Activated naive CD8-positive, alpha-beta T cell treated with anti-CD3 and anti-CD28 coated beads, Interleukin-2, amount 10 ng/mL, durations not matched to agents 7 days and 5 days (primary cell): ENCODE measurements at regions not wholly inside any gene's neighbourhood (a gene's known extent, or its start where the extent isn't known, plus 50 kb on each side); places are given as distances from the start of the nearest gene placed in this dataset.
"Not testable (repeated sequence)": the region's sequence is repeated elsewhere in the genome, so short reads cannot be mapped to it uniquely, and the experiment has no call there.

Experiments used
- ATAC-seq: fragments of 150-1000 bp; cut with Tn5 transposase; one replicate; pipeline ENCODE4 v1.10.0; 2021; ENCODE audit warnings: low read depth, moderate library complexity
- POLR2A ChIA-PET: fragments of 350-600 bp; sonication (Branson Sonifier 250); formaldehyde crosslinking; loops from one replicate; lab custom pipeline; 2021; ENCODE audit warnings: antibody characterized with exemption; lab: Charles Lee
- DNase-seq: peaks from one replicate; pipeline ENCODE4 v3.0.0; 2021
- H3K27ac Mint-ChIP-seq: one replicate; pipeline ENCODE4 v1.8.0; 2022; ENCODE audit warnings: mild to moderate bottlenecking, mixed read lengths
- H3K27me3 Mint-ChIP-seq: one replicate; pipeline ENCODE4 v1.8.0; 2022; ENCODE audit warnings: mild to moderate bottlenecking, moderate library complexity, mixed read lengths
- H3K36me3 Mint-ChIP-seq: one replicate; pipeline ENCODE4 v1.8.0; 2021; ENCODE audit warnings: mild to moderate bottlenecking, mixed read lengths
- H3K4me1 Mint-ChIP-seq: one replicate; pipeline ENCODE4 v1.8.0; 2021; ENCODE audit warnings: mixed read lengths
- H3K4me3 Mint-ChIP-seq: one replicate; pipeline ENCODE4 v1.8.0; 2022; ENCODE audit warnings: mild to moderate bottlenecking, moderate library complexity, mixed read lengths
- H3K9me3 Mint-ChIP-seq: one replicate; pipeline ENCODE4 v1.8.0; 2021; ENCODE audit warnings: mixed read lengths

- DNase-seq (no peak), ATAC-seq (no peak)
- Mint-ChIP-seq H3K27me3 (no peaks in the 10 kb centered on the region), H3K36me3 (no peaks in the 10 kb centered on the region), H3K9me3 (no peaks in the 10 kb centered on the region), H3K4me1 (no peaks in the 10 kb centered on the region), H3K4me3 (no peak overlapping the region), H3K27ac (no peak overlapping the region)
- POLR2A ChIA-PET, result no interaction called here
Observed at GRCh38 chr10:131548176-131548575, 236.7 kb upstream of the TCERG1L start.

GRCh38 chr10:131549116-131549515 is 237.6 kb upstream of the TCERG1L start:
- DNase-seq (no peak), ATAC-seq (no peak)
- Mint-ChIP-seq H3K36me3 (no peaks in the 10 kb centered on the region), H3K4me3 (no peak overlapping the region), H3K27me3 (no peaks in the 10 kb centered on the region), H3K27ac (no peak overlapping the region), H3K4me1 (peaks cover 1% of the 10 kb centered on the region), H3K9me3 (no peaks in the 10 kb centered on the region)
- POLR2A ChIA-PET, result no interaction called here

DNA sequence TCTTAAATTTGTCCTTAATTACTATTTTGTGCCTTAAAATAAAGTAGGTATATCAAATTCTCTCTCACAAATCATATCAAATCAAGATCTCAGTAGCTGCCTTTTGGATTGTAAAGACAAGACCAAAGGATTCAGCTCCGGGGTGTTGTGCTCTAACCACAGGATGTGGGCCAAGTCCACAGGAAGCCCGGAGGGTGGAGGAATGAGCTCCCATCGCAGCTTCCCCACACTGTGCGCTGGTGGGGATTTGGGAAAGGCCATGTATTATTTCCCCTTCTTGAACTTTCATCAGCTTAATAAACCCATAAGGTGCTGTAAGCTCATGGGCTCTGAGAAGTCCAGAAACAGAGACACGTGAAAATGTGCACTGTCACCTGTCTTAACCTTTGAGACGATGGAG is 241.6 kb upstream of the TCERG1L start:
- Mint-ChIP-seq H3K27me3 (no peaks in the 10 kb centered on the region), H3K4me3 (no peak overlapping the region), H3K4me1 (peaks cover 1% of the 10 kb centered on the region), H3K36me3 (no peaks in the 10 kb centered on the region), H3K9me3 (no peaks in the 10 kb centered on the region), H3K27ac (no peak overlapping the region)
- DNase-seq (no peak), ATAC-seq (no peak)
- POLR2A ChIA-PET, result no interaction called here

- no peak overlapping the region for H3K4me3 Mint-ChIP-seq
- H3K9me3 Mint-ChIP-seq, result no peaks in the 10 kb centered on the region
- ATAC-seq (no peak), DNase-seq (no peak)
- no peaks in the 10 kb centered on the region for H3K27me3 Mint-ChIP-seq
- H3K36me3 Mint-ChIP-seq, result no peaks in the 10 kb centered on the region
- peaks cover 1% of the 10 kb centered on the region for H3K4me1 Mint-ChIP-seq
- H3K27ac Mint-ChIP-seq, result no peak overlapping the region
- POLR2A ChIA-PET, result no interaction called here
Observed at GRCh38 chr10:131553581-131553980, 242.1 kb upstream of the TCERG1L start.

- Mint-ChIP-seq H3K4me1 (peaks cover 1% of the 10 kb centered on the region), H3K27ac (no peak overlapping the region), H3K27me3 (no peaks in the 10 kb centered on the region), H3K36me3 (no peaks in the 10 kb centered on the region), H3K4me3 (no peak overlapping the region), H3K9me3 (no peaks in the 10 kb centered on the region)
- POLR2A ChIA-PET, result no interaction called here
- no peak for ATAC-seq
- DNase-seq, result no peak
Observed at GRCh38 chr10:131554821-131555220, 243.3 kb upstream of the TCERG1L start.

DNA sequence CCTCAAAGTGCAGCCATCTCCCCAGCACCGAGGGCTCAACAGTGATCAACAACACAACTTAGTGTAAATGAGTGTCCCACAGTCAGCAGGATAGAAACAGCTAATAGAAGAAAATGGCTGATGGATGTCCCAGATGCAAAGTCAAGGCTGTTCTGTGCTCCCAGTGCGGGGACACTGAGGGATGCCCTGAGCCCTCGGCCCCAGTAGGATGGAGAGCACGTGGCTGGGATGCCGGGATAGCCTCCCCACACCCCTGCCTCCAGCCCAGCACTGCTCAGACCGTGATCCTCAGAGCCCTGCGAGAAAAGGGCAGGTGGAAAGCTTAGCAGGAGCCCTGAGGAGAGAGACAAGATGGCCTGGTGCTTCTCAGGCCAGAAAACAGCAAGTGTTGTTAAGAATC is 243.9 kb upstream of the TCERG1L start:
- Mint-ChIP-seq H3K36me3 (no peaks in the 10 kb centered on the region), H3K27me3 (no peaks in the 10 kb centered on the region), H3K4me1 (peaks cover 1% of the 10 kb centered on the region), H3K27ac (no peak overlapping the region), H3K9me3 (no peaks in the 10 kb centered on the region), H3K4me3 (no peak overlapping the region)
- ATAC-seq, result no peak
- no peak for DNase-seq
- POLR2A ChIA-PET, result no interaction called here

DNA sequence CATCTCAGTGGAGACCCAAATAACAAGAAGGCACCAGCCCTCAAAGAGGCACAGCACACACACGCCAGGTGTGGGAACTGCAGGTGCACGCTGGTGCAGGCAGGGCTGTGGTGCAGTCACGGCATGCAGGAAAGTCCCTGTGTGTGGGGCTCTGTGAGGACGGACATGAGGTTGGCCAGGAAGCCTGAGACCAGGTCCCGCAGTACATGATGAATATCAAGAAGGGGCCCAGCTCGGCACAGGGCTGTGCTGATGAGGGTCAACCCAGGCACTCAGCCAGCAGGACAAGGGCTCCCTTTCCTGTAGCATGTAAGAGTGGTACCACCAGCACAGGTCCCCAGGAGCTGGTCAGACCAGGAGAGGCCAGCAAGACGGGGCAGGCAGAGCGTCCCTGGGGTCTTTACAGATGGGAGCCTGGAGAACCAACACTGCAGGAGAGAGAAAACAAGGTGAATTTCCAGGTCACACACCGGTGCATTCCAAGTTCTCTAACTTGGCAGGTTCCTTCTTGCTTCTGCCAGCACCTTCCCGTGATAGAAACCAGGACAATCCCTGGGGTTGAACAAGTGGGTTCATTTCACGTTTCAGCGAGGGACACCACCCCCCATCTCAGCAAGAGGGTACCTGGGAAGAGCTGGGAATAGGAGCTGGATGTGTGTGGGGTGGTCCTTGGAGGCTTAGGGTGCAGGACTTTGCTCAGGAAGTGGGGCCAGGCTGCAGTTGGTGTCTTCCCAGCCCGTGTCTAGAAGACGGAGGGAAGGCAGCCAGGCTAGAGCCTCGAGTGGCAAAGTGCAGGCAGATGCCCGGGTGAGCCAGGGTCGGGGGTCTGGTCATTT is 244.8 kb upstream of the TCERG1L start:
- Mint-ChIP-seq H3K4me1 (peaks cover 1% of the 10 kb centered on the region), H3K27ac (no peak overlapping the region), H3K36me3 (no peaks in the 10 kb centered on the region), H3K4me3 (no peak overlapping the region), H3K27me3 (no peaks in the 10 kb centered on the region), H3K9me3 (no peaks in the 10 kb centered on the region)
- no peak for DNase-seq
- POLR2A ChIA-PET, result no interaction called here
- no peak for ATAC-seq

DNA sequence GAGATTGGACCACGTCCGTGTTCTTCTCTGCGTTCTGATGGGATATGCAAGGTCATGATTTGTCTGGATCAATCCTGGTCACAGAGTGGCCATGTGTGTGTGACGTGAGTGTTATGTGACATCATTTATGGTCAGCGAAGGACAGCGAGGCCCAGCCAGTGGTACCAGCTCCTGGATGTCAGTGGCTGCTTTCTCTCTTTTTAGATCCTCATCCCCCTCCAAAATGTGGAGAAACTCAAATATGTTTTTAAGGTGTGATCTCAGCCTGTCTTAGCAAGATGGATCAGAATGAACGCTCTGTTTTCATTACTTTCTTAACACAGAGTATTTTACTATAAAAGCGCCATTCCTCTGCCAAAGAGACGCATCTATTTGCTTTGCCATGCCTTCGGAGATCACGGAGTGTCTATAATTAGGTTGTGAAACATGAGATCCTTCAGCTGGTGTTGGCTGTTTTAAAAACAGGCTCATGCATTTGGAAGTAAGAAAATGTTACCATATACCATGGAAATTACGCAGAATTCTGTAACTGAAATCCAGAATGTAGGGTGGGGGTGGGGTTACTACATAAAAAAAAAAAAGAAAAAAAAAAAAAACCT is 245.5 kb upstream of the TCERG1L start:
- Mint-ChIP-seq H3K9me3 (no peaks in the 10 kb centered on the region), H3K4me3 (no peak overlapping the region), H3K27me3 (no peaks in the 10 kb centered on the region), H3K4me1 (peaks cover 1% of the 10 kb centered on the region), H3K36me3 (no peaks in the 10 kb centered on the region), H3K27ac (no peak overlapping the region)
- POLR2A ChIA-PET, result no interaction called here
- DNase-seq (no peak), ATAC-seq (no peak)

DNA sequence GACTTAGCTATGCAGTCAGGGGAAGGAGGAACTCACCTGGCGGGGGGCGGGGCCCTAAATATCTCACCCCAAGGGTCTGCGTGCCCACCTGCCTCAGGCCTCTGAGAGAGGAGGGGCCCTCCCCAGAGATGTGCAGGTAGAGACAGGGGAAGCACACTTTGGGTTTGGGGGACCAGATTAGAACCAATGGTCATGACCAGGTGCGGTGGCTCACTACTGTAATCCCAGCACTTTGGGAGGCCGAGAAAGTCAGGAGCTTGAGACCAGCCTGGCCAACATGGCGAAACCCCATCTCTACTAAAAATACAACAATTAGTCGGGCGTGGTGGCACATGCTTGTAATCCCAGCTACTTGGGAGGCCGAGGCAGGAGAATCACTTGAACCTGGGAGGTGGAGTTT is 246.4 kb upstream of the TCERG1L start:
- ATAC-seq, H3K27ac Mint-ChIP-seq, H3K36me3 Mint-ChIP-seq, POLR2A ChIA-PET, DNase-seq, H3K4me3 Mint-ChIP-seq, H3K9me3 Mint-ChIP-seq, H3K4me1 Mint-ChIP-seq, H3K27me3 Mint-ChIP-seq: not testable (repeated sequence)

DNA sequence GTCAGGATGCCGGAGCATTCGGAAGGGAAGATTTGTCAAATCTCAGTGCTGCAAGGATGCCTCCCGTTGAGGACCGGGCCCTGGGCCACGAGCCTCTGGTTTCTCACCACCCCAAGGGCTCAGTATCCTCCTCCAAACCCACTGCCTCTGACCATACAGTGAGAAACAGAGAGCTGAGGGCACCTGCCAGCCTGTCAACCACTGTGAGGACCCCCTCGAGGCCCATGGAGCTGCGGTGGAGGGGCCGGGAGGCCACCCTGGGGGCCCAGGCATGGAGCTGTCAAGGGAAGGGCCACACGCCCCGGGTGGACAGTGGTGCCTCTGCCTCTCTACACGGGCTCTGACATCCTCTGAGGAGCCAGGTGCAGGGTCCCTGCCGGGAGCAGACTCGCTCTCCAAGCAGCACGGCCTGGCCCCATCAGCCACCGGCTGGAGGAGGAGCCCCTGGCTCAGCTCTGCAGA is 248.0 kb upstream of the TCERG1L start:
- Mint-ChIP-seq H3K27ac (no peak overlapping the region), H3K4me1 (no peaks in the 10 kb centered on the region), H3K4me3 (no peak overlapping the region), H3K36me3 (no peaks in the 10 kb centered on the region), H3K27me3 (no peaks in the 10 kb centered on the region), H3K9me3 (no peaks in the 10 kb centered on the region)
- ATAC-seq (no peak), DNase-seq (no peak)
- POLR2A ChIA-PET, result no interaction called here

GRCh38 chr10:131560166-131560565 is 248.6 kb upstream of the TCERG1L start:
- H3K9me3 Mint-ChIP-seq, result peaks cover 3% of the 10 kb centered on the region
- ATAC-seq (no peak), DNase-seq (no peak)
- H3K27me3 Mint-ChIP-seq, result no peaks in the 10 kb centered on the region
- H3K4me1 Mint-ChIP-seq, result no peaks in the 10 kb centered on the region
- no peak overlapping the region for H3K27ac Mint-ChIP-seq
- no peak overlapping the region for H3K4me3 Mint-ChIP-seq
- H3K36me3 Mint-ChIP-seq, result no peaks in the 10 kb centered on the region
- POLR2A ChIA-PET, result no interaction called here

DNA sequence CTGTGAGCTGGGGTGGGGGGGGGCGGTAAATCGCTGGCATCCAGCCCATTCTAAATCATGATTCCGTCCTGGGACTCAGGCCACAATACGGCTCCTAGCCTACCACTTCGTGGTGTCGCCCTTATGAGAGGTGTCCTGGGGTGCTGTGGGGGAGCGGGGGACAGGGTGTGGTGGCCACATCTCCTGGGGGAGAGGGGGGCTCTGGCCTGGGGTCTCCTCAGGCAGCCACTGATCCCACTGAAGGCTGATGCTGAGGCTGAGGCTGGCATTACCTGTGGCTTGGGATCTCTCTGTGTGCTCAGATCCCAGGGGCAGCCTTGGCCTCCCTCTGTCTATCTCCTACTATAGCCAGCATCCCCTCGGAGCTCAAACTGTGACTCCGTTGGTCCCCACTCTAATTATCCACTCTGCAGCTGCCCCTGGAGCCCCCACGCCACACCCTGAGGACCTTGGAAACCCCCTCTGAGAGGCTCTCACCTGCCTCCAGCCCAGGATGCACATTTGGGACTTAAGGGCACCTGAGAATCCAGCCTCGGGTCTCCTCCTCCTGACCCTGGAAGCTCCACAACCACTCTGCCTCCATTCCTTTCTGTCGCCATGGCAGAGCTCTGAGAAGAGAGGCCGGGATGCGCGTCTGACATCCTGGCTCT is 249.3 kb upstream of the TCERG1L start:
- no peak for DNase-seq
- Mint-ChIP-seq H3K27me3 (no peaks in the 10 kb centered on the region), H3K4me3 (no peak overlapping the region), H3K4me1 (no peaks in the 10 kb centered on the region), H3K9me3 (peaks cover 3% of the 10 kb centered on the region), H3K27ac (no peak overlapping the region), H3K36me3 (no peaks in the 10 kb centered on the region)
- no peak for ATAC-seq
- POLR2A ChIA-PET, result no interaction called here

DNA sequence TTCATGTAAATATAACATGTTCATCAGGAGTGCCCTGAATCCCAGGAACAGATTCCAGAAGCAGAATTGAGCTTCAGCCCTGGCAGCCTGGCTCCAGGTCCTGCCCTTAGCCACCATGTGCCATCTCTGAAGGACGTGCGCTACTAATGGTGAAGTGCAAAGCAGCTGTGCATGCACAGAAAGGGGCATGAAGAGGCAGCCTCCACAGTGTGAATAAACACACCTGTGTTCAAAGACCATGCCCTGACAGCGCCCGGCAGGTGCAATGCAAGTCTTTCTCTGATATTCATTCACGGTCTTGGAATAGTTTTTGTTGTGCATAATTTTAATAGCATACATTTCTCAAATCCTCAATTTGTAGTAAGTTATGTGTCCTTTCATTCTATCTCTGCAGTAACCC is 250.4 kb upstream of the TCERG1L start:
- Mint-ChIP-seq H3K4me1 (no peaks in the 10 kb centered on the region), H3K27ac (no peak overlapping the region), H3K36me3 (no peaks in the 10 kb centered on the region), H3K27me3 (no peaks in the 10 kb centered on the region), H3K4me3 (no peak overlapping the region), H3K9me3 (peaks cover 3% of the 10 kb centered on the region)
- no peak for ATAC-seq
- POLR2A ChIA-PET, result no interaction called here
- DNase-seq, result no peak

DNA sequence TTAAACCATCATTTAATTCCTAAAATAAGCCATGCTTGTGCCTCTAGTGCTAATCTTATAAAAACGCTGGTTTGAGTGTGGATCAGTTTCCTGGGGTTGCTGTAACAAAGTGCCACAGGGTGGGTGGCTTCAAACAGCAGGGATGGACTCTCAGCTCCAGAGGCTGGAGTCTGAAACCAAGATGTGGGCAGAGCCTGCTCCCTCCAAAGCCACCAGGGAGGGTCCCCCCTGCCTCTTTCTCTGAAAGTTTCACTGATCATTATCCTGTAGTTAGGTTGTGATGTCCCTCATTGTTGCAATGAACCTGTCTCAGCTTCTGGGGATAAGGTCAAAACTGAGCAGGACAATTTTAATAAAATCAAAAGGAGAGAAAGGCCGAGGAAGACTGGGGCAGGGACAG is 251.9 kb upstream of the TCERG1L start:
- Mint-ChIP-seq H3K27me3 (no peaks in the 10 kb centered on the region), H3K4me3 (no peak overlapping the region), H3K9me3 (peaks cover 3% of the 10 kb centered on the region), H3K27ac (no peak overlapping the region), H3K36me3 (no peaks in the 10 kb centered on the region), H3K4me1 (no peaks in the 10 kb centered on the region)
- ATAC-seq, result no peak
- POLR2A ChIA-PET, result no interaction called here
- DNase-seq, result no peak
